ENCODE measurements at regions not wholly inside any gene's neighbourhood (a gene's known extent, or its start where the extent isn't known, plus 50 kb on each side); places are given as distances from the start of the nearest gene placed in this dataset.

DNA sequence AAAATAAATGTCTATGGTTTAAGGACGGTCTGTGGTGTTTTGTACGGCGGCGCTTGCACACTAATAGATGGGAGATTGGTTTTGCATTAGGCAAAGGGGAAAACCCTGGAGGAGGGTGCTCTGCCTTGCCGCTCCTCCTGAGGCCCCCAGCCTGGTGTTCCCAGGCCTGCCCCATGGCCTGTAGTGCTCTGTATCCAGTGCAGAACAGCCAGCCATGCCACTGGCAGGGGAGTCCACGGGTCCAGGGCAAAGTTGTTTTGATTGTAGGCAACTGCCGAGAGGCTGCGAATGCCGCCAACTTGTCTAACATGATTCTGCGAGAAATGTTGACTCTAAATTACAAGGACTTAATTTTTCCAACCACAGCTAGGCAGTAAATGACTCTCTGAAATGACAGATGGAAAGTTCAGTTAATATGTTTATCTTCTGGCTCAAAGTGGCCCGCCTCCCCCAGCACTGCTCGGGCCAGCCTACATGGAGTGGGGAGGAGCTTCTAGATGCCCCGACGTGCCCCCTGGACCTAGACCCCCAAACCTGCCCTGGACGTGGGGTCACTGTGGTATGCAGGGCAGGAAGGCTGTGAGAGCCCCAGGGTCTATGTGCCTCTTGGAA, 104.6 kb upstream of the GDF10 start:
- no peak for DNase-seq

DNA sequence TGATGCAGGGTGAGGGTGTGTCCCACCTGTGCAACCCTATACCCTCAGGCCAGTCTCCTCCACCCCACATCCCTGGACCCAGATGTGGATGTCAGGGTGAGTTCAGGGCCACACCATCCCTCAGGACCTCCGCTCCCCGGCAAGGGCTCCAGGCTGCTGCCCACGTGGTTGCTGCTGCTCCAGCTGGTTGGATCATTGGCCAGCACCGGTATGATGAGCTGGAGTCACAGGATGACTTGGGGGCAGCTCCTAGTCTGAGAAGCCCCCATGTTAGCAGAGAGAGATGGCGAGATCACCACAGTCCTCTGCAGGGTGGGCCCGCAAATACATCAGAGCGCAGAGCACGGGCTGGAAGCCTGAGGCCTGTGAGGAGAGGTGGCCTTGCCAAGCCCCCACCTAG, 103.3 kb upstream of the GDF10 start:
- no peak for DNase-seq

DNA sequence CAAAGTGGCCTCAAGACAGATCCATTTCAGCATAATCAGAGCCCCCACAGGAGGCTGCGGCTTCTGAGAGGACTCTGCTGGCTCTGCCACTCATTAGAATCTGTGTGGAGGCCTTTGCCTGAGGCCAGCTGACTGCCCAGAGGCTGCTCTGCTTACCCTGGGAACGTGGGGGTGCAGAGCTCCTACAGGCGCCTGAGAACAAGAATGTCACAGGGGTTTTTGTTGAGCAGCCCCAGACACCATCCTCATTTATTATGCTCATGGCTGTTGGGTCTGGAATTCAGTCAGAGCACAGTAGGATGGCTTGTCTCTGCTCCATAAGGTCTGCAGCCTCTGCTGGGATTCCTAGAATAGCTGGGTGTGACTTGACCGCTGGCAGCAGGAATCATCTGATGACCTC, 101.8 kb upstream of the GDF10 start:
- DNase-seq = no peak

DNA sequence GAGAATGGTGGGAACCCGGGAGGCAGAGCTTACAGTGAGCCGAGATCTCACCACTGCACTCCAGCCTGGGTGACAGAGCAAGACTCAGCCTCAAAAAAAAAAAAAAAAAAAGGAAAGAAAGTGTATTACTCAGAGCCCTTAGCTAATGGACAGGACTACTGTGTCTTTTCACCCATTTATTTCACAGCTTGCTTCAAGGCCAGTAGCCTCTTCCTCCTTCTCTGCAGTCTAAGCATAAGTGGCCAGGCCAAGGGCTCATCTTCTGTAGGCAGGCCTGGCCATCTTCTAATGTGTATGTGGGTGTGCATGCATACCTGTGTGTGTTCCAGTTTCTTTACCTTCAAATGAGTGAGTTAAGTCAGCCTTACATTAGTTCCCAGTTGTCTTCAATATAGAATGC, 94.8 kb upstream of the GDF10 start:
- DNase-seq = no peak

DNA sequence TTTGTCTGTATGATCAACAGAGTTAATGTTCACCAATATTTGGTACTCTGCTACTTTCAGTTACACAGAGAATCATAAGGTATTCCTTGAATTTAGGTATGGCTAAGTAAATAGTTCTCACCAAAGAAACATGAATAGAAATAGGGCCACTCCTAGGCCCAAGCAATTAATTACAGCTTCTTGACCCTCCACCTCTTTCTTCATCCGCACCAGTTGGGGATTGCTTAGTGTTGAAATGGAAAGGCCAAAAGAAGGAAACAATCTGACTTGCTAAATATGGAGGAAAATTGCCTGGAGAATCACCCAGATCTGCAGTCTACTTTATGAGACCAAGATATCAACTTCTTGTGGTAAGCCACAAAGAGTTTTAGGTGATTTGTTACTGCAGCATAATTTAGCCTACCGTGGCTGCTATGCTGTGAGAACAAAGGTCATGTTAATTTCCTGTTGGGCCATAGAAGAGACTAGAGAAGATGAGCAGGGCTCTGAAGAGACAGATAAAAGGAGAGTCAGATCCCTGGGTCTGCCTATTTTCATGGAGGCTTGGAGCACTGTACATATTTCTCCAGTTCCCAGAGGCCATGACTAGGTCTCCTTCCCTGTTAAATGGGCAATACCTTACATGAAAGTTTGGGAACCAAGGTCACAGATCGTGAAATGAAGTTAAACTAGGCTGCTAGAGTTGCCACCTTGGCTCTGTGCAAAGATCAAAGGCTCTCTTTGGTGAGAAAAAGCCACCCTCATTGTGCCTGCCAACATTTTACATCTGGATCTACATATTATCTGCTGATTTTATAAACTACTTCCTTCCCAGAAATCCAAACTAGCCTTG, 93.3 kb upstream of the GDF10 start:
- DNase-seq = no peak

DNA sequence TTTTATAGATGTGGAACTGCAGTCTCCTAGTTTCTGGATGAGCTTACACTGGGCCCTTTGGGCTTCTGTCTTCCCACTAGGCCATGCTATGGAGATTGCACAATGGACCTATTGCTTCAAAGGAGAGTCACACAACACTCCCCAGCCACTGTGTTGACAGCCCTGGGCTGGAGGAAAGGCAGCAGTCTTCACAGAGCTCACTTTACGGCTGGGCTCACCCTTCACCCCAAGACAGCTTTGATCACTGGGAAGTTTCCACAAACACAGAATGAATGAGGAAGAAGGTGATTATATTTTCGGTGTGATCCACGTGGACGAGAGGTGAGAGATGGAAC, 92.7 kb upstream of the GDF10 start:
- DNase-seq = no peak

DNA sequence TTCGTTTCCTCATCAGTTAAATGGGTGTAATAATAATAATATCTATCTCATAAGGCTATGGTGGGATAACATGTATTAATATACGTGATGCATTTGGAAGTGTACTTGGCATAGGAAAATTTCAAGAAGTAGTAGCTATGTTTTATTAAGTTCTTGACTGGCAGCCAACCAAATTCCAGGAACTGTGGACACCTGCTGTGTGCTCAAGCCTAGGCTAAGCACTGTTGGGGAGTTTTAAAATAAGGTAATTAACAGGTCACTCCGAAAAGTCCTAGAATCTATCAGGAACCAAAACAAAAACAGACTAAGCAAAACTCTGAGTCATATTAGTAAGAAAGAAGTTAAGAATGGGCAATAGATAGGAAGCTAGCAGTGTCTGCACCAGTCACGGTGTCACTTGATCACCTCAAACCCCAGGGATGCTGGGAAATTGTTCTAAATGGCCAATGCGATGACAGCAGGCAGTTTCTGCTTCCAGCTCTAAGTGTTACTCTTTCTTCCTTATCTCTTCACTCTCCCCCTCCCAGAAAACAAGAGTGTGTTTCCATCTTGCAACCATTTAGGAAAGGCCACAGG, 92.0 kb upstream of the GDF10 start:
- no peak for DNase-seq

DNA sequence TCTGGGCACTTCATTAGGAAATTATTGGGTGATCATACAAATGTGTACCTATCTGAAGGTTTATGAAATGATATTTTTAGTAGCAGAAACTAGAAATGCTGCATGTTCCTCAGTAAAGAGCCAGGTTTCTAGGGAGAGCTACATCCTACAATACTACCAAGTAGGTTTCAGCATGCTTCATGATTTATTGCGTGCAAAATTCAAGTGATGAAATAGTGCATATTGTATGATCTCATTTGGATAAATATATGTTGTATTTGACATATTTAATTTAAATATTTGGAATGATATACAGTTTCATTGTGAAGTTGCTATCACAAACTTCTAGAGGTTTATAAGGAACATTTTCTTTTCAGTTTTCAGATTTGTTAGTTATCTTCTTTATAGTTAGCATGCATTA, 90.5 kb upstream of the GDF10 start:
- no peak for DNase-seq

DNA sequence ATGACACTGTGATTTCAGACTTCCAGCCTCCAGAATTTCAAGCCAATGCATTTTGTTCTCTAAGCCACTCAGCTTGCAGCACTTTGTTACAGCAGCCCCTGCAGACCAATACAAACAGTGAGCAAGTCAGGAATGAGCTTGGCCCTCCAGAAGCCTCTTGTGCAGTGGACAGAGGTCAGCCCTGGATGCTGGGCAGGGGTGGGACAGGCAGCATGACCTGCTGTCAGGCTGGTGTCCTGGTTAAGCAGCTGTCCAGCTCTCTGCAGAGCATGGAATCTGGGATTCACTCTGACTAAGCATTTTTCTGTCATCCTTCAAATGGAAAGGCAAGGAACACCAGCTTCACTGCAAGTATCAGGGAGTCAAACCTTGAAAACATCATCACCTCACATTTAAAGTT, 85.5 kb upstream of the GDF10 start:
- DNase-seq = no peak

DNA sequence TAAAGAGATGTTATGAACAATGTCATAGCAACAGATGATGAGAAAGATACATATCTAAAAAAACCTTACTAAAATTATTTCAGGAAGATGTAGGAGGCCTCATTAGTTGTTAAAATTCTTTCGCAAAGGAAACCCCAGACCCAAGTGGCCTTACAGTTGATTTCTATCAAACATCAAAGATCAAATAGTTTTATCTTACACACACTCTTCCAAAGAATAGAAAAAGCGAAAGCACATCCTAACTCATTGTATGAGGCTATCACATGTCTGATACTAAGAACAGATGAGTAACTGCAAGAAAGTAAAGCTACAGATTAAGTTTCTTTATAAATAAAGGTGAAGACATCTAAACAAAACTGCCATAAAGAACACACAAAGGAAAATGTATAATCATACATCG, 82.9 kb upstream of the GDF10 start:
- no peak for DNase-seq

DNA sequence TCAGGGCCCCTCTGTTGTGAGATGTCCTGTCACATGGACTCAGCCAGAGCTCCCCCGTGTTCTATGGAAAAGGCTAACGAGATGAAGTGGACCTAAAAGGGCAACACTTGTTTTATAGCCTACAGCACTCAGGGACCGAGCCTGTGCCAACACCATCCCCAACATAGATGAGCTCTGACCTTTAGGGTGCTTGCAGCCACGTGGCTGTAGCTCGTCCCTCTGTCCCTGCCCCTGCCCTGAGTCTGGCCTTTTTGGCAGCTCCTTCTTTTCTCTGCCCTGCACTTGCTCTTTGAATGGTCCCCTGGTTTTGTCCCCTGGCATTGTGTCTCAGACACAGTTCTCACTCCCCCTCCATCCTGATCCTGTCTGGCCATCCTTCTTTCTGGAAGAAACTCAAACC, 81.2 kb upstream of the GDF10 start:
- DNase-seq = no peak

DNA sequence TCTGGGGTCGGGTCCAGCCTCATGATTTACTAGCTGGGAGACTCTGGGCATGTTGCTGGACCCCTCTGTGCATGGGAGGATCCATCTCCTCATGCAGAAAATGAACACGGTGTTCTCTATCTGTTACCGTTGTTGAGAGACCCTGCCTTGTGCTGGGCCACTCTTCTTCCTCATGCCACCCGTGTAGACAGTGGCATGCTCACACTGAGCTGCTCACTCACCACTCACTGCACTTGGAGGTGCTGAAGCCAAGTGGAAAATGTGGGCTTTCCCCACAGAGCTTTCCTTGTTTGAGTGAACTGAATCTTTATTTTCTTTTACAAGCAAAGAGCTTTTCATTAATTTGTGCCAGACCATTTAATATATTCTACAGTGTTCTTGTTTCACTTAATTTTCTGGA, 77.5 kb upstream of the GDF10 start:
- no peak for DNase-seq

DNA sequence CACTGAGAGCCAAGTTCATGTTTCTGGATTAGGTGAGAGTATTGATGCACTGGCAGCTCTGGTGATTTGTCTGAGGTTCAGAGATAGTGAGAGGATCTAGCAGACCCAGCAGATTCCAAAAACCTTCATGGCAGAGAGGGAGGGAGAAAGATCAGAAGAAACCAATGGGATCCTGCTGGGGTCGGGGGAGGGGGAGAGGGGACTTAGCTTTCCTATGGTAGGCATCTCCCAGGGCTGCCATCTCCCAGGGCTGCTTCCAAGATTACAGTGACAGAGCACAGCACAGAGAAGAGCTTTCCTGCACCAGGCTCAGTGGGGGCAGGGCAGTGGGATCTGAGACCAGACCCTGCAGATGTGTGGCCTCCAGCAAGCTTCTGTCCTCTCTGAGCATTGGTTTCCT, 76.8 kb upstream of the GDF10 start:
- DNase-seq = no peak

DNA sequence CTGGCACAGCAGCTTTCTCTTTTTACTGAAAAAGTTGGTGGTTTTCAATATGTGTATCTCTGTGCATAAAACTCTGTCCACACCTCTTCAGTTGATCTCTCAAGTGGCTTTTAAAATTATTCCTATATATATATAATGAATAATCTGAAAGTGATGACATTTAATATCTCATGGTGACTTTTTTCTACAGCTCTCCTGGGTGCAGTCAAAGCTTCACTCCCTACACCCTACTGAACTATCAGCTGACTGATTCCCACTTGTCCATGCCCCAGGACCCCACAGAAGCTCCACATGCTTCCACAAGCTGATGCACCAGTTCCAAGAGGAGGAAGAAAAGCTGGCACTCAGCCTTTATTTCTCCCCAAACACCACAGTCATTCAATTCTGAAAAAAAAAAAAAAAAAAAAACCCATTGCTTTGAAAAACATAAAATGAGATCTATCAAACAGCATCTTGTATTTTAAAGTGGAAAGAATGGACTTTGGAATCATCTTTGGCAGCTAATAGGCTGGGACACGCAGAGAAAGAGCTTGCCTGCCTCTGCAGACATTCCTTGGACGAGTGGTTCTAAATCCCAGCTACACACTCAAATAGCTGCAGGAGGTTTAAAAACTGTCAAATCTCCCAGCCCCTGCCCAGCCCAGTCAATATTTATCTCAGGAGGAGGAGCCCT, 75.3 kb upstream of the GDF10 start:
- DNase-seq = no peak

DNA sequence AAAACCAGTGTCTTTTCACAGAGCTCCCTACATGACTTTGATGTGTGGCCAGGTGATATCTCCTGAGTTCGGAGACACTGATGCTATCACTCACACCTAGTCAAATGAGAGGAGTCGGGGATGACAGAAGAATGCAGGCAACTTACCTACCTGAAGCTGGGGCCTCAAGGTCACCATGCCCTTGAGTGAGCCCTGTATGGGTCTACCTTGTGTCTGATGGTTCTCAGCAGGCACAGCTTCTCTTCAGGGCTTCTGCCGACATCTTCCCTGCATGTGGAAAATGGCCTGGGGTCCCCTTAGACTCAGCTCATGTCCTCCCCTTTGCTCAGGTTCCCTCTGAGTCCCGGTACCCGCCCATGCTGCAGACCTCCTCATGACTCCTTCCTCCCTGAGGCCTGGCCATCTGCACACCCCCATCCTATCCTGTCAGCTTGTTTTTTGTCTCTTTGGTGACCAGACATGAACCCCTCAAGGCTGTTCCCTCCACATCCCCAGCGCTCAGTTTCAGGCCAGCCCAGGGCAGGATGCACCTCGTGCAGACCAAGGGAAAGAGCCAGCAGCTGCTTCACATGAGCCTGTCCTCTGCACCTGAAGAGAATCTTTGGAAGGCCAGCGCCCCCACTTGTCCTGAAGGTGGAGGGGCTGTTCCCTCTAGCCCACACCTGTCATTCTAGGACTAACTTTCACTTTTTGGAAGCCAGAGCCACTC, 74.6 kb upstream of the GDF10 start:
- DNase-seq = no peak

DNA sequence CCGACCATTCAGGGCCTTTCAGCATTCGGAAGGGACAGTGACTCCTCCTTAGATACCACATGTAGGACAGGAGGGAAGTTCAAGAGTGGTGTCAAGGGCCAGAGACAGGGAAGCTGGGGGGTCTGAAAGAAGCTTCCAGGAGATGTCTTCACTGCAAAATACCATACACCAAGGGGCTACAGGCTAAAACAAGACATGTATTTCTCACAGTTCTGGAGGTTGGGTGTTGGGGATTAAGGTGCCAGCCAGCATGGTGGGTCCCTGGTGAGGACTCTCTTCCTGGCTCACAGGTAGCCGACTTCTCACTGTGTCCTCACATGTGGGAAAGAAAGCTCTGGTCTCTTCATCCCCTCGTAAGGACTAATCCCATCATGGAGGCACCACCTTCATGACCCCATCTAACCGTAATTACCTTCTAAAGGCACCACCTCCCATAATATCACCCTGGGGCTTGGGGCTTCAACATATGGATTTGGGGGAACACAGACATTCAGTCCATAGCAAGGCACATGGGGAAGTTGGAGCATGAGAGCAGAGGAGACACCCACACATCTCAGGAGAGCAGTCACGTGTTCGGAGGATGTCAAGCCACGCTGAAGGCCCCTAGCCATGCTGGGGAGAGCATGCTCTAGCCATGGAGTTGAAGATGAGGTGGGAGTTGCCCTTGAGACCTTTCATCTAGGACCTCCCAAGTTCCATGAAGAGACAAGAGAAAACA, 73.9 kb upstream of the GDF10 start:
- no peak for DNase-seq

DNA sequence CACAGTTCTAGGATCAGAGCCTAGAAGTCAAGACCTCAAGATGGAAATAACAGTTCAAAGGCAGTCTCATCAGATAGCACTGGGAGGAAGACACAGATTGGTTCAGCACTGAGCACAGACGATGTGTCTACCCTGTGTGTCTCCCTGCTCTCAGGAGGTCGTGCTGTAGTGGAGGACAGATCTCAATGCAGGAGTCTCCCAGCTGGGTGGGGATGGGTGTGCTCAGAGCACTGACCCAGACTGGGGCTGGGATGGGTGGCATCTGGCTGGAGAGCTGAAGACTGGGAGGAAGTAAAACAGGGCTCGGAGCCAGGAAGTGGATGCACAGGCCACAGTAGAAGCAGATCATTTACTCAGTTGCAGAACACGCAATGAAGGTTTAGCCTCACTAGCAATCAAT, 69.5 kb upstream of the GDF10 start:
- DNase-seq = no peak

DNA sequence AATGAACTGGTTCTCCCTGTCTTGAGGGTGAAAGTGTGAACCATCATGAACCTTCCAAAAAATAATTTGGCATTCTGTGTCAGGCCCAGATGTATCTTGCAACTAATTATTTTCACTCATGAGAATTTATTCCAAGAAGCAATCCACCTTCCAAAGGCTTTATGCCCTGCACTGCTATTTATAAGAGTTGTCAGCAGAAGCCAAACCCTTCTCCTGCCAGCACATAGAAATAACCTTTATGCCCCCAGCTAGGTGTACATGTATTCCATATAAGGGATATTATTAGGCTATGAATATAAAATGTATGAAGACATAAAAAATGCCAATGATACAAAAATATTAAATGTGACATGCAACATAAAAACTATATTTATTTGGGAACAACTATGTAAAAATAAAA, 69.0 kb upstream of the GDF10 start:
- DNase-seq = no peak

DNA sequence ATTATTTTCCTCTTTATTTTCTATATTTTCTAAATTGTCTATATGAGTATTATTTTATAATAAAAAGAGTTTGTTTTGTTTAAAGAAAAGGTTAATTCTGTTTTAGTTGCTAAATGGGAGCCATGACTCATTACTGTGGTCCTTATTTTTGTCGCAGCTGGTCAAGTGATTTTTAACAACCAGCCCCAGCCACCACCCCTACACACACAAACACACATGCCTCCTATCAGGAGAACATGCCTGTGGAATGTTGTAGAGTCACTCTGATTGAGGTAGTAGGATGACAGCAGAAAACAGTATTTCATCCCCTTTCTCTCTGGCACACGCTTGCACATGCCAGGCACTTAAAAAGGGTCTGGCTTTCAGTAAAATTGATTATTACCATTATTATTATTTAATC, 68.6 kb upstream of the GDF10 start:
- no peak for DNase-seq

DNA sequence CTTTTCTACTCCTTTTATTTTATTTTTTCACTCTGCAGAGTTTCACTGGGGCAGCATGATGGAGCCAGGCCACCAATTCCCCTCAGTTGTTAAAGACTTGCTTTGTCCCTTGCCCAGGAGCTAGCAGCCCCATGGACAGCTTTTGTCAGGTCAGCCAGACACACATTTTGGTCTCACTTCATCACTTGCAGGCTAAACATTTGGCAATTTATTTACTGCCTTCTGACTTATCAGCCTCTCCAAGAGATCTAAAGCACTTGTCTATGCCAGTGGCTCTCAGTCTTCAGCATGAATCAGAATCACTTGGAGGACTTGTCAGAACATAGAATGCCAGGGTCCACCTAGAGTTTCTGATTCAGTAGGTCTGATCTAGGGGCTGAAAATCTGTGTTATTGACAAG, 66.4 kb upstream of the GDF10 start:
- DNase-seq = no peak

DNA sequence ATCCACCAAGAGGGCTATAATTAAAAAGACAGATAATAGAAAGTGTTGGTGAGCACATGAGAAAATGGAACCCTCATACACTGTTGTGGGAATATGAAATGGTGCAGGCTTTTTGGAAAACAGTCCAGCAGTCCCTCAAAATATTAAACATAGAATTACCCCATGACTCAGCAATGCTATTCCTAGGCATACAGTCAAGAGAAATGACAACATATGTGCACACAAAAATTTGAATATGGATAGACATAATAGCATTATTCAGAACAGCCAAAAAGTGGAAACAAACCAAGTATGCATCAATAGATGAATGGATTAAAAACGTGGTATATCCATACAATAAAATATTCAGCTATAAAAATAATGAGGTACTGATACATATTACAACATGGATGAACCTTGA, 64.5 kb upstream of the GDF10 start:
- no peak for DNase-seq

DNA sequence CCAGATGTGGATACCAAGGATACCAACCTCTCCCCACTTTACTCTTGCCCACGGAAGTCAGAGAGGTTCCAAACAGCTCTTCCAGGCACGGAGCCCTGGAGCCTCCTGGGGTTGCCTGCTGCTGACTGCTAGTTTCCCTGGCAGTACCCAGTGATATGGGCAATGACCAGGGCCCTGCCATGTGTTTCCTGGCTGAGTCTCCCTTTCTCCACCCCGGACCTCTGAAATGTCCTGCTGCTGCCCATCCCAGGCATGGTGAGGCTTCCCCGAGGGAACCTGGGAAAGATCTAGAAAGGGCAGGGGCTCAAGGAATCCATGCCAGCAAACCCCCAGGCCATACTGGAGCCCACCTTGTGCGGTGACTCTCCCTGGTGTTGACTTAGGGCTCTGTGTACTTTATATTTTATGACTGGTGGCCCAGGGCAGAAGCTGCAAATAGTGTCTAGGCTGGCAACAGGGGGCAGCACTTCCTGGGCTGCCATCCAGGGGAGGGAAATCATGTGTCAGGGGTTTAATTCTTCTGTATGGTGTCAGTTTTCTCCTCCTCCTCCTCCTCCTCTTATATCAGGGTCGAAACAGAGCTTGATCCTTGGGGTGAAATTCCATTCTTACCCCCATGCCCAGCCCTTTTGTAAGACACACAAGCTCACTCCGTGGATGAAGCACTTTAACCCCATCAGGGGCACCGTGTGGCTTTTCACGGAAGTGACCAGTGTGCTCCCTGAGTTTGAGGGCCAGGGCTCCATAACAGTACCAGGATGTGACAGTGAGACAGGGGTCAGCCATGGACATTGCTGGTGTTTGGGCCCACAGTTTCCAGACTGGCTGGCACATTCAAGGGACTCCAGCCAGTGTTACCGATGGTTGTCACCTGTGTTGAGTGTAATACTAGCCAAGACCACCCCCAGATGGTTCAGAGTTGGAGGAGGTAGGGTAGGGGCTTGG, 62.4 kb upstream of the GDF10 start:
- no peak for DNase-seq

Measured in NCI-H446 treated with DMSO at 0.1 percent for 48 hours (cell line).